ENCODE measurements at regions not wholly inside any gene's neighbourhood (a gene's known extent, or its start where the extent isn't known, plus 50 kb on each side); places are given as distances from the start of the nearest gene placed in this dataset.

DNA sequence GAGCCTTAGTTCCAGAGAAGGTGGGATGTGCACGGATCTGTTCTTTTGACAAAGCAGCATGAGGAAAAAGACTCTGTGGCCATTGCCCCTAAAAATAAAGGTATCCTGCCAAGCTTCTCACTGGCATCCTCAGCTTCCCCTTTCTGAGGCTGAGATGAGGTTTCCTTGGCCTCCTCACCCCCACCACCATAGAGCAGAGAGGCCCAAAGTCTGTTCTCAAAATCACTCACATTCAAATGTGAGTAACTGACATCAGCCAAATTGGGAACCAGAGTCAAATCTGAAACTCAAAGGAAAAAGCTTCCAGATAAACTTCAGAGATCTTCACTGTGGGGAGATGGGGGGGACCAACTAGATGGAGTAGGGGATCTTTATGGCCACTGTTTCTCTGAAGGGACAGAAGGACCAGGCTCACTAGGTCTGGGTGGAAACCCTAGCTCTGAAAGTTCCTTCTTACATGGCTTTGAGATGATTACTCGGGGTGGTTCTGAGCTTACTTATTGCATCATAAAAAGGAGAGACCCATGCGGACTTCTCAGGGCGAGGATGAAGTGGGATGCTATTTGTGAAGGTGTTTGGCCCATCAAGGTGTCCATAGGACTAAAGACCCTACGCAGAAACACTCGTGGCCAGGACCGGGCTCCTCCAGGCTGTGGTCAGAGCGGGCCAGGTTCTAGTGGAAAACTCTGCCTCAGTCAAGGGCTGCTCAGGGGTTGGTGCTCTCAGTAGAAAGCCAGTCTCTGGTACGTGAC is 61.5 kb upstream of the MEF2A start:
- TF ChIP-seq, protein P1, sequence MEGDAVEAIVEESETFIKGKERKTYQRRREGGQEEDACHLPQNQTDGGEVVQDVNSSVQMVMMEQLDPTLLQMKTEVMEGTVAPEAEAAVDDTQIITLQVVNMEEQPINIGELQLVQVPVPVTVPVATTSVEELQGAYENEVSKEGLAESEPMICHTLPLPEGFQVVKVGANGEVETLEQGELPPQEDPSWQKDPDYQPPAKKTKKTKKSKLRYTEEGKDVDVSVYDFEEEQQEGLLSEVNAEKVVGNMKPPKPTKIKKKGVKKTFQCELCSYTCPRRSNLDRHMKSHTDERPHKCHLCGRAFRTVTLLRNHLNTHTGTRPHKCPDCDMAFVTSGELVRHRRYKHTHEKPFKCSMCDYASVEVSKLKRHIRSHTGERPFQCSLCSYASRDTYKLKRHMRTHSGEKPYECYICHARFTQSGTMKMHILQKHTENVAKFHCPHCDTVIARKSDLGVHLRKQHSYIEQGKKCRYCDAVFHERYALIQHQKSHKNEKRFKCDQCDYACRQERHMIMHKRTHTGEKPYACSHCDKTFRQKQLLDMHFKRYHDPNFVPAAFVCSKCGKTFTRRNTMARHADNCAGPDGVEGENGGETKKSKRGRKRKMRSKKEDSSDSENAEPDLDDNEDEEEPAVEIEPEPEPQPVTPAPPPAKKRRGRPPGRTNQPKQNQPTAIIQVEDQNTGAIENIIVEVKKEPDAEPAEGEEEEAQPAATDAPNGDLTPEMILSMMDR (IDR thresholded peaks at IDR 0.05; ENCODE audit: low read depth, low read length, poor library complexity, severe bottlenecking): no peak
- TF ChIP-seq EZH2phosphoT487 (IDR thresholded peaks at IDR 0.05; ENCODE audit: borderline replicate concordance, low read length): no peak
